Suppressor macrophage (primary cell): ENCODE measurements at regions not wholly inside any gene's neighbourhood (a gene's known extent, or its start where the extent isn't known, plus 50 kb on each side); places are given as distances from the start of the nearest gene placed in this dataset.
"Not testable (repeated sequence)": the region's sequence is repeated elsewhere in the genome, so short reads cannot be mapped to it uniquely, and the experiment has no call there.

Experiments used
- DNase-seq, 4 experiments: peaks; one replicate each; pipeline ENCODE4 v3.0.0-alpha.2; 2020 to 2022

DNA sequence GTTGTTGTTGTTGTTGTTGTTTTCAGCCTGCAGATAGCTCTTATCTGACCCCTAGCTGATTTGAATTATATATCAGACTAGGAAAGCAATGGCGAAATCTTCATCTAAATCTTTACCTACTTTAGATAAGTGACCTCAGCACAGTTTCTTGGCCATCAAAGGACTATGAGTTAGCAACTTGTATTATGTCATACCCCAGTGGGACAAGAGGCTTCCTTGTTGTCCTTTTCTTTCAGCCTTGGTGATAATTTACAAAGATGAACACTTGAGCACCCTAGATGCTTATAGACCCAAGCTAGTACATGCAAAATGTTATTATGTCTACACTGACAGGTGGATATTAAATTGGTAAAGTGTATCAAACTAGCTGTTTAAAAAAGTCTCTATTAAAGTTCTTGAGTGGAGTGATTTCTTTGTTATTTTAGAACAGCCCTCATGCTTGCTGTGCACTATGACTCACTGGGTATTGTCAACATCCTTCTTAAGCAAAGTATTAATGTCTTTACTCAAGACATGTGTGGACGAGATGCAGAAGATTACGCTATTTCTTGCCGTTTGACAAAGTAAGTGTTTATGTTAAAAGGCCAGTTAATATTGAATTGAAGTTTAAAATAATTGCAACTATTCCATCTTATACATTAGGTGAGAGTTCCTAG is 56.6 kb upstream of the ZNF519 start:
- DNase-seq, result not testable (repeated sequence)
